OCI-LY1 (cell line): ENCODE measurements at regions not wholly inside any gene's neighbourhood (a gene's known extent, or its start where the extent isn't known, plus 50 kb on each side); places are given as distances from the start of the nearest gene placed in this dataset.

ENCODE experiments used
- H2AFZ ChIP-seq: fragments of 200-600 bp; sonication (generic), shearing (Covaris generic); 2 replicates; pipeline ENCODE4 v1.6.0; 2014; ENCODE audit warnings: antibody characterized with exemption, mild to moderate bottlenecking, low read length
- H3F3A ChIP-seq: fragments of 200-600 bp; sonication (generic), shearing (Covaris generic); 2 replicates; pipeline ENCODE4 v1.6.0; 2014; ENCODE audit warnings: mild to moderate bottlenecking, antibody characterized with exemption, low read length, moderate library complexity; ENCODE audit not compliant: insufficient read depth
- H3K27ac ChIP-seq: fragments of 200-600 bp; sonication (generic); 2 replicates; pipeline ENCODE4 v1.5.1; 2014; ENCODE audit warnings: low read length, mixed run types, mild to moderate bottlenecking, low read depth; ENCODE audit not compliant: poor library complexity, severe bottlenecking
- H3K27me3 ChIP-seq: fragments of 200-600 bp; sonication (generic); 2 replicates; pipeline ENCODE4 v1.6.0; 2014; ENCODE audit warnings: antibody characterized with exemption, mild to moderate bottlenecking, low read length, moderate library complexity; ENCODE audit not compliant: insufficient read depth
- H3K36me3 ChIP-seq: fragments of 200-600 bp; sonication (generic); 2 replicates; pipeline ENCODE4 v1.6.1; 2014; ENCODE audit warnings: mild to moderate bottlenecking, antibody characterized with exemption, low read length, moderate library complexity, mixed read lengths; ENCODE audit not compliant: insufficient read depth
- H3K4me1 ChIP-seq: fragments of 200-600 bp; sonication (generic); 2 replicates; pipeline ENCODE4 v1.5.1; 2014; ENCODE audit warnings: mild to moderate bottlenecking, low read length, moderate library complexity; ENCODE audit not compliant: insufficient read depth, severe bottlenecking
- H3K4me2 ChIP-seq: fragments of 200-600 bp; sonication (generic), shearing (Covaris generic); 2 replicates; pipeline ENCODE4 v1.6.1; 2014; ENCODE audit warnings: low read length
- H3K4me3 ChIP-seq: fragments of 200-600 bp; sonication (generic); 2 replicates; pipeline ENCODE4 v1.5.1; 2014; ENCODE audit warnings: low read length, low read depth, mild to moderate bottlenecking, mixed read lengths; ENCODE audit not compliant: poor library complexity, severe bottlenecking
- H3K79me2 ChIP-seq: fragments of 200-600 bp; shearing (Covaris generic); 2 replicates; pipeline ENCODE4 v1.6.1; 2016; ENCODE audit warnings: mixed run types, low read length, mixed read lengths; ENCODE audit not compliant: insufficient read depth
- H3K9ac ChIP-seq: fragments of 200-600 bp; sonication (generic), shearing (Covaris generic); 2 replicates; pipeline ENCODE4 v1.6.1; 2014; ENCODE audit warnings: mild to moderate bottlenecking, low read length, mixed read lengths
- H3K9me2 ChIP-seq: fragments of 200-600 bp; sonication (generic), shearing (Covaris generic); 2 replicates; pipeline ENCODE4 v1.6.1; 2014; ENCODE audit warnings: low read depth, mild to moderate bottlenecking, low read length, mixed read lengths
- H3K9me3 ChIP-seq: fragments of 200-600 bp; shearing (Covaris generic); 2 replicates; pipeline ENCODE4 v1.6.1; 2014; ENCODE audit warnings: low read length, mixed read lengths
- H4K20me1 ChIP-seq: fragments of 200-600 bp; sonication (generic), shearing (Covaris generic); 2 replicates; pipeline ENCODE4 v1.6.0; 2016; ENCODE audit warnings: mild to moderate bottlenecking, low read length; ENCODE audit not compliant: insufficient read depth
- CTCF ChIP-seq: fragments of 200-600 bp; sonication (generic), shearing (Covaris generic); IDR thresholded peaks from 2 replicates; pipeline ENCODE4 v1.5.1; 2017; ENCODE audit warnings: mild to moderate bottlenecking, antibody characterized with exemption, low read length, moderate library complexity, mixed read lengths
- EZH2 ChIP-seq: fragments of 200-600 bp; sonication (generic), shearing (Covaris generic); IDR thresholded peaks from 2 replicates; pipeline ENCODE4 v1.8.0; 2017; ENCODE audit warnings: borderline replicate concordance, mixed run types, mild to moderate bottlenecking, antibody characterized with exemption, low read length, moderate library complexity, mixed read lengths

- Histone ChIP-seq H4K20me1 (no peaks in the 10 kb centered on the region), H3K4me1 (no peaks in the 10 kb centered on the region), H3K9me3 (peaks cover 3% of the 10 kb centered on the region; the same call in 1 of the 2 replicates), H3K4me2 (no peak overlapping the region), H3K9ac (no peak overlapping the region), H3K9me2 (no peaks in the 10 kb centered on the region), H3K36me3 (no peaks in the 10 kb centered on the region), H3F3A (no peaks in the 10 kb centered on the region), H3K4me3 (no peak overlapping the region), H2AFZ (no peak overlapping the region), H3K27me3 (no peaks in the 10 kb centered on the region), H3K79me2 (no peaks in the 10 kb centered on the region), H3K27ac (no peak overlapping the region)
- TF ChIP-seq EZH2: no peak
- no peak for TF ChIP-seq CTCF
These were observed 72.0 kb upstream of the CEP78 start for GRCh38 chr9:78163834-78164233.

- TF ChIP-seq EZH2: no peak
- TF ChIP-seq CTCF: no peak
- Histone ChIP-seq H3K4me1 (no peaks in the 10 kb centered on the region), H3K9me3 (0 out of 2 replicates have a peak, but pooled peaks cover under 1% of the 10 kb centered on the region), H3K4me3 (no peak overlapping the region), H3K4me2 (no peak overlapping the region), H3F3A (no peaks in the 10 kb centered on the region), H3K27me3 (no peaks in the 10 kb centered on the region), H3K36me3 (no peaks in the 10 kb centered on the region), H2AFZ (no peak overlapping the region), H3K9ac (no peak overlapping the region), H3K79me2 (no peaks in the 10 kb centered on the region), H4K20me1 (no peaks in the 10 kb centered on the region), H3K9me2 (no peaks in the 10 kb centered on the region), H3K27ac (no peak overlapping the region)
These were observed 77.6 kb upstream of the CEP78 start for GRCh38 chr9:78158286-78158685.

- no peaks in the 10 kb centered on the region for H4K20me1 ChIP-seq
These were observed 84.9 kb upstream of the CEP78 start for GRCh38 chr9:78150983-78151356.

More at GRCh38 chr9:78150983-78151356, 84.9 kb upstream of the CEP78 start:
- no peak overlapping the region for H3K9ac ChIP-seq
- H3K27ac ChIP-seq: no peak overlapping the region
- no peak overlapping the region for H3K4me3 ChIP-seq
- H3F3A ChIP-seq: no peaks in the 10 kb centered on the region
- H3K9me3 ChIP-seq: no peaks in the 10 kb centered on the region
- H2AFZ ChIP-seq: no peak overlapping the region
- no peak for TF ChIP-seq EZH2
- no peak for TF ChIP-seq CTCF
- H3K36me3 ChIP-seq: no peaks in the 10 kb centered on the region
- peaks cover 5% of the 10 kb centered on the region for H3K4me1 ChIP-seq
- H3K79me2 ChIP-seq: no peaks in the 10 kb centered on the region
- H3K27me3 ChIP-seq: no peaks in the 10 kb centered on the region
- H3K4me2 ChIP-seq: no peak overlapping the region
- no peaks in the 10 kb centered on the region for H3K9me2 ChIP-seq
